ENCODE measurements at regions not wholly inside any gene's neighbourhood (a gene's known extent, or its start where the extent isn't known, plus 50 kb on each side); places are given as distances from the start of the nearest gene placed in this dataset.
"Not testable (repeated sequence)": the region's sequence is repeated elsewhere in the genome, so short reads cannot be mapped to it uniquely, and the experiment has no call there.

- no peak overlapping the region for H3K27ac ChIP-seq (ENCODE audit: low read depth, low read length)
- TF ChIP-seq EZH2phosphoT487 (IDR thresholded peaks at IDR 0.05; ENCODE audit: borderline replicate concordance, low read length): no peak
- no peak for TF ChIP-seq CTCF (IDR thresholded peaks at IDR 0.05; ENCODE audit: low read depth, low read length, poor library complexity, severe bottlenecking)
- no peaks in the 10 kb centered on the region for H3K4me1 ChIP-seq (ENCODE audit: control insufficient read depth, low read length)
- no peaks in the 10 kb centered on the region for H3K27me3 ChIP-seq (ENCODE audit: control insufficient read depth, low read length)
- no peaks in the 10 kb centered on the region for H3K9me3 ChIP-seq (ENCODE audit: control insufficient read depth, insufficient read depth, low read length)
- no peaks in the 10 kb centered on the region for H3K36me3 ChIP-seq (ENCODE audit: control insufficient read depth, low read length)
- no peaks in the 10 kb centered on the region for H3F3A ChIP-seq (ENCODE audit: control insufficient read depth, insufficient read depth)
- H3K79me2 ChIP-seq (ENCODE audit: control insufficient read depth, low read length): no peaks in the 10 kb centered on the region
- H3K4me2 ChIP-seq (ENCODE audit: low read length): no peak overlapping the region
- no peaks in the 10 kb centered on the region for H3K9me2 ChIP-seq (replicated peaks; ENCODE audit: control insufficient read depth, low read length)
- H4K20me1 ChIP-seq (ENCODE audit: control insufficient read depth, insufficient read depth, low read depth, low read length): no peaks in the 10 kb centered on the region
- no peak overlapping the region for H3K4me3 ChIP-seq (ENCODE audit: low read length)
Measured at GRCh38 chr4:169921732-169922131, 104.5 kb downstream of the MFAP3L start.

- H3K4me1 ChIP-seq (ENCODE audit: control insufficient read depth, low read length): no peaks in the 10 kb centered on the region
Measured at GRCh38 chr4:169921237-169921636, 105.0 kb downstream of the MFAP3L start.

GRCh38 chr4:169919194-169920124 lies 106.7 kb downstream of the MFAP3L start:
- H3K27ac ChIP-seq (ENCODE audit: low read depth, low read length); H3K79me2 ChIP-seq (ENCODE audit: control insufficient read depth, low read length); H3K4me2 ChIP-seq (ENCODE audit: low read length): not testable (repeated sequence)

More at GRCh38 chr4:169921237-169921636, 105.0 kb downstream of the MFAP3L start:
- H3K27me3 ChIP-seq (ENCODE audit: control insufficient read depth, low read length): no peaks in the 10 kb centered on the region
- H3K9me2 ChIP-seq (replicated peaks; ENCODE audit: control insufficient read depth, low read length): no peaks in the 10 kb centered on the region
- H3K27ac ChIP-seq (ENCODE audit: low read depth, low read length): no peak overlapping the region
- no peaks in the 10 kb centered on the region for H3K79me2 ChIP-seq (ENCODE audit: control insufficient read depth, low read length)
- no peaks in the 10 kb centered on the region for H3K36me3 ChIP-seq (ENCODE audit: control insufficient read depth, low read length)
- H3K4me2 ChIP-seq (ENCODE audit: low read length): no peak overlapping the region
- TF ChIP-seq CTCF (IDR thresholded peaks at IDR 0.05; ENCODE audit: low read depth, low read length, poor library complexity, severe bottlenecking) (no peak), EZH2phosphoT487 (IDR thresholded peaks at IDR 0.05; ENCODE audit: borderline replicate concordance, low read length) (no peak)
- no peaks in the 10 kb centered on the region for H4K20me1 ChIP-seq (ENCODE audit: control insufficient read depth, insufficient read depth, low read depth, low read length)
- H3K9me3 ChIP-seq (ENCODE audit: control insufficient read depth, insufficient read depth, low read length): peaks cover 3% of the 10 kb centered on the region; the same call in 1 of the 2 replicates
- no peak overlapping the region for H3K4me3 ChIP-seq (ENCODE audit: low read length)
- H3F3A ChIP-seq (ENCODE audit: control insufficient read depth, insufficient read depth): no peaks in the 10 kb centered on the region

GRCh38 chr4:169915545-169915944 lies 110.7 kb downstream of the MFAP3L start:
- Histone ChIP-seq H3K9me2 (replicated peaks; ENCODE audit: control insufficient read depth, low read length) (no peaks in the 10 kb centered on the region), H3K36me3 (ENCODE audit: control insufficient read depth, low read length) (no peaks in the 10 kb centered on the region), H3K27me3 (ENCODE audit: control insufficient read depth, low read length) (no peaks in the 10 kb centered on the region), H3F3A (ENCODE audit: control insufficient read depth, insufficient read depth) (no peaks in the 10 kb centered on the region), H3K4me2 (ENCODE audit: low read length) (no peak overlapping the region), H3K4me1 (ENCODE audit: control insufficient read depth, low read length) (no peaks in the 10 kb centered on the region), H3K79me2 (ENCODE audit: control insufficient read depth, low read length) (no peaks in the 10 kb centered on the region), H4K20me1 (ENCODE audit: control insufficient read depth, insufficient read depth, low read depth, low read length) (no peaks in the 10 kb centered on the region), H3K9me3 (ENCODE audit: control insufficient read depth, insufficient read depth, low read length) (peaks cover 3% of the 10 kb centered on the region; the same call in 1 of the 2 replicates), H3K4me3 (ENCODE audit: low read length) (no peak overlapping the region), H3K27ac (ENCODE audit: low read depth, low read length) (no peak overlapping the region)
- TF ChIP-seq EZH2phosphoT487 (IDR thresholded peaks at IDR 0.05; ENCODE audit: borderline replicate concordance, low read length) (no peak), CTCF (IDR thresholded peaks at IDR 0.05; ENCODE audit: low read depth, low read length, poor library complexity, severe bottlenecking) (no peak)

More at GRCh38 chr4:169919194-169920124, 106.7 kb downstream of the MFAP3L start:
- H4K20me1 ChIP-seq (ENCODE audit: control insufficient read depth, insufficient read depth, low read depth, low read length); H3K4me3 ChIP-seq (ENCODE audit: low read length); H3K9me3 ChIP-seq (ENCODE audit: control insufficient read depth, insufficient read depth, low read length); H3F3A ChIP-seq (ENCODE audit: control insufficient read depth, insufficient read depth); H3K27me3 ChIP-seq (ENCODE audit: control insufficient read depth, low read length); H3K9me2 ChIP-seq (replicated peaks; ENCODE audit: control insufficient read depth, low read length); H3K4me1 ChIP-seq (ENCODE audit: control insufficient read depth, low read length); H3K36me3 ChIP-seq (ENCODE audit: control insufficient read depth, low read length): not testable (repeated sequence)

All from DOHH2 (cell line).